Upper lobe of left lung (tissue), 4 donors: ENCODE measurements at regions not wholly inside any gene's neighbourhood (a gene's known extent, or its start where the extent isn't known, plus 50 kb on each side); places are given as distances from the start of the nearest gene placed in this dataset.

Experiments
- CTCF ChIP-seq, 6 experiments: fragments of 450-650 bp in 4 of 6; fragments of 200-600 bp in 2 of 6; sonication (generic) in 2 of 6; IDR thresholded peaks; one replicate each; pipeline ENCODE4 v1.5.1; 2016 to 2019; ENCODE audit warnings: antibody characterized with exemption in 6 of 6
- EP300 ChIP-seq, 4 donors: sonication (generic); formaldehyde crosslinking; IDR thresholded peaks; one replicate each; pipeline ENCODE4 v1.5.1; 2017; ENCODE audit warnings: antibody characterized with exemption in 4 of 4, control low read depth in 2 of 4
- POLR2A ChIP-seq, 4 donors: fragments of 450-650 bp; IDR thresholded peaks; one replicate each; pipeline ENCODE4 v1.5.1; 2016 to 2017; ENCODE audit warnings: antibody characterized with exemption in 4 of 4, mild to moderate bottlenecking in 2 of 4
- POLR2AphosphoS5 ChIP-seq, 2 donors: sonication (generic); formaldehyde crosslinking; IDR thresholded peaks; one replicate each; pipeline ENCODE4 v1.5.1; 2017; ENCODE audit warnings: antibody characterized with exemption in 2 of 2

DNA sequence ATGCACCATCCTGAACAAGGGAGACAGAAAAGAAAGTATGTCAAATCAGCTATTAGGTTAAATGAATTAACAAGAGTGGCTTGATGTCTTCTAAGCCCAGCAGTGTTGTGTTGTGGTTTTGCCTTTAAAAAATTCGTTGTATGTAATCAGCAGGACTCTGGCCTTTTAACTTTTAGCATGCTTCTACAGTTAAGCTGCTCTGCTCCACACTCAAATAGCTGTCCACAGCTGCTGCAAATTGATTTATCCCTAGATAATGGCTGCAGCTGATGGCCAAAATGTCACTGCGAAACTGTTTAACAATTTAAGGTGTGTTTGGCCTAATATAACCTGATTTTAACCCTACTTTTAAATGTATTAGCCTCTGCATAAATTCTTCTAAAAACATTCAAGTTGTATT, 85.8 kb downstream of the CXXC4 start:
- no peak for TF ChIP-seq CTCF (IDR thresholded peaks at IDR 0.05)
- no peak for TF ChIP-seq EP300 (IDR thresholded peaks at IDR 0.05)
- TF ChIP-seq POLR2A (IDR thresholded peaks at IDR 0.05), result no peak
- no peak for TF ChIP-seq POLR2AphosphoS5 (IDR thresholded peaks at IDR 0.05)
